A549 (cell line): ENCODE measurements at regions not wholly inside any gene's neighbourhood (a gene's known extent, or its start where the extent isn't known, plus 50 kb on each side); places are given as distances from the start of the nearest gene placed in this dataset.

ENCODE experiments used
- CTCF ChIP-seq: fragments of >200 bp; sonication (Bioruptor Twin); formaldehyde crosslinking; IDR thresholded peaks from 3 replicates; pipeline ENCODE4 v1.5.1; 2016
- KDM1A ChIP-seq: fragments of 200-600 bp; sonication (generic); IDR thresholded peaks from 2 replicates; pipeline ENCODE4 v1.6.1; 2016; ENCODE audit warnings: low read depth, mild to moderate bottlenecking
- POLR2AphosphoS2 ChIP-seq: conservative IDR thresholded peaks from 2 replicates; pipeline ENCODE4 v1.6.1; 2012; ENCODE audit warnings: low read length, improper control_type of control experiment, inconsistent platforms
- RFX5 ChIP-seq: fragments of 450-650 bp; IDR thresholded peaks from 2 replicates; pipeline ENCODE4 v1.7.1; 2014; ENCODE audit warnings: antibody characterized with exemption, mild to moderate bottlenecking, moderate library complexity

GRCh38 chr1:87231703-87232367, 96.8 kb upstream of the LMO4 start:
- no peak for TF ChIP-seq CTCF
- no peak for TF ChIP-seq RFX5
- no peak for TF ChIP-seq KDM1A
- TF ChIP-seq POLR2AphosphoS2 = no peak
